ENCODE measurements at regions not wholly inside any gene's neighbourhood (a gene's known extent, or its start where the extent isn't known, plus 50 kb on each side); places are given as distances from the start of the nearest gene placed in this dataset.

GRCh38 chr2:12842917-12843316, 126.2 kb downstream of the TRIB2 start:
- no peak overlapping the region for H3K4me2 ChIP-seq (ENCODE audit: insufficient read depth, low read length)
- no peak overlapping the region for H3K27ac ChIP-seq (ENCODE audit: low read depth, low read length)
- no peaks in the 10 kb centered on the region for H3K4me1 ChIP-seq (ENCODE audit: insufficient read depth, low read length)
- DNase-seq (ENCODE audit: insufficient read length, low spot score, missing footprints) = no peak
- no peaks in the 10 kb centered on the region for H3K79me2 ChIP-seq (ENCODE audit: insufficient read depth, low read length)
- TF ChIP-seq, protein P1, sequence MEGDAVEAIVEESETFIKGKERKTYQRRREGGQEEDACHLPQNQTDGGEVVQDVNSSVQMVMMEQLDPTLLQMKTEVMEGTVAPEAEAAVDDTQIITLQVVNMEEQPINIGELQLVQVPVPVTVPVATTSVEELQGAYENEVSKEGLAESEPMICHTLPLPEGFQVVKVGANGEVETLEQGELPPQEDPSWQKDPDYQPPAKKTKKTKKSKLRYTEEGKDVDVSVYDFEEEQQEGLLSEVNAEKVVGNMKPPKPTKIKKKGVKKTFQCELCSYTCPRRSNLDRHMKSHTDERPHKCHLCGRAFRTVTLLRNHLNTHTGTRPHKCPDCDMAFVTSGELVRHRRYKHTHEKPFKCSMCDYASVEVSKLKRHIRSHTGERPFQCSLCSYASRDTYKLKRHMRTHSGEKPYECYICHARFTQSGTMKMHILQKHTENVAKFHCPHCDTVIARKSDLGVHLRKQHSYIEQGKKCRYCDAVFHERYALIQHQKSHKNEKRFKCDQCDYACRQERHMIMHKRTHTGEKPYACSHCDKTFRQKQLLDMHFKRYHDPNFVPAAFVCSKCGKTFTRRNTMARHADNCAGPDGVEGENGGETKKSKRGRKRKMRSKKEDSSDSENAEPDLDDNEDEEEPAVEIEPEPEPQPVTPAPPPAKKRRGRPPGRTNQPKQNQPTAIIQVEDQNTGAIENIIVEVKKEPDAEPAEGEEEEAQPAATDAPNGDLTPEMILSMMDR (IDR thresholded peaks at IDR 0.05; ENCODE audit: extremely low read depth, low read depth, low read length) = no peak
- H3K27me3 ChIP-seq (ENCODE audit: insufficient read depth, low read length) = no peaks in the 10 kb centered on the region
- H2AFZ ChIP-seq (ENCODE audit: low read length) = no peak overlapping the region
- no peaks in the 10 kb centered on the region for H3K36me3 ChIP-seq (ENCODE audit: insufficient read depth, low read length)
- H3K4me3 ChIP-seq (ENCODE audit: insufficient read depth, low read length) = no peak overlapping the region
- H3K9me3 ChIP-seq (ENCODE audit: low read depth, low read length) = no peaks in the 10 kb centered on the region
- H4K20me1 ChIP-seq (ENCODE audit: insufficient read depth, low read length) = no peaks in the 10 kb centered on the region

- Histone ChIP-seq H3K4me3 (ENCODE audit: insufficient read depth, low read length) (no peak overlapping the region), H3K9me3 (ENCODE audit: low read depth, low read length) (no peaks in the 10 kb centered on the region), H3K36me3 (ENCODE audit: insufficient read depth, low read length) (no peaks in the 10 kb centered on the region), H4K20me1 (ENCODE audit: insufficient read depth, low read length) (no peaks in the 10 kb centered on the region), H3K27me3 (ENCODE audit: insufficient read depth, low read length) (no peaks in the 10 kb centered on the region), H3K79me2 (ENCODE audit: insufficient read depth, low read length) (no peaks in the 10 kb centered on the region), H3K4me2 (ENCODE audit: insufficient read depth, low read length) (no peak overlapping the region), H3K4me1 (ENCODE audit: insufficient read depth, low read length) (peaks cover 3% of the 10 kb centered on the region), H3K27ac (ENCODE audit: low read depth, low read length) (no peak overlapping the region), H2AFZ (ENCODE audit: low read length) (peak overlapping the region; percentile 71)
- no peak for DNase-seq (ENCODE audit: insufficient read length, low spot score, missing footprints)
- TF ChIP-seq, protein P1 (IDR thresholded peaks at IDR 0.05; ENCODE audit: extremely low read depth, low read depth, low read length) = no peak
These were observed 127.8 kb downstream of the TRIB2 start for GRCh38 chr2:12844511-12844910.

- Histone ChIP-seq H3K36me3 (ENCODE audit: insufficient read depth, low read length) (no peaks in the 10 kb centered on the region), H3K4me3 (ENCODE audit: insufficient read depth, low read length) (no peak overlapping the region), H3K4me1 (ENCODE audit: insufficient read depth, low read length) (peaks cover 3% of the 10 kb centered on the region), H4K20me1 (ENCODE audit: insufficient read depth, low read length) (no peaks in the 10 kb centered on the region), H3K9me3 (ENCODE audit: low read depth, low read length) (no peaks in the 10 kb centered on the region), H3K27ac (ENCODE audit: low read depth, low read length) (no peak overlapping the region), H3K4me2 (ENCODE audit: insufficient read depth, low read length) (no peak overlapping the region), H3K27me3 (ENCODE audit: insufficient read depth, low read length) (no peaks in the 10 kb centered on the region), H2AFZ (ENCODE audit: low read length) (no peak overlapping the region), H3K79me2 (ENCODE audit: insufficient read depth, low read length) (no peaks in the 10 kb centered on the region)
- DNase-seq (ENCODE audit: insufficient read length, low spot score, missing footprints) = no peak
- TF ChIP-seq, protein P1 (IDR thresholded peaks at IDR 0.05; ENCODE audit: extremely low read depth, low read depth, low read length) = no peak
These were observed 131.2 kb downstream of the TRIB2 start for GRCh38 chr2:12847694-12848575.

- H3K4me2 ChIP-seq (ENCODE audit: insufficient read depth, low read length) = no peak overlapping the region
- H3K27me3 ChIP-seq (ENCODE audit: insufficient read depth, low read length) = no peaks in the 10 kb centered on the region
- H3K27ac ChIP-seq (ENCODE audit: low read depth, low read length) = no peak overlapping the region
- H2AFZ ChIP-seq (ENCODE audit: low read length) = no peak overlapping the region
- no peaks in the 10 kb centered on the region for H3K36me3 ChIP-seq (ENCODE audit: insufficient read depth, low read length)
- H3K4me3 ChIP-seq (ENCODE audit: insufficient read depth, low read length) = no peak overlapping the region
- no peaks in the 10 kb centered on the region for H3K9me3 ChIP-seq (ENCODE audit: low read depth, low read length)
- H3K4me1 ChIP-seq (ENCODE audit: insufficient read depth, low read length) = peaks cover 13% of the 10 kb centered on the region
- no peaks in the 10 kb centered on the region for H4K20me1 ChIP-seq (ENCODE audit: insufficient read depth, low read length)
- DNase-seq (ENCODE audit: insufficient read length, low spot score, missing footprints) = no peak
- TF ChIP-seq, protein P1 (IDR thresholded peaks at IDR 0.05; ENCODE audit: extremely low read depth, low read depth, low read length) = no peak
- H3K79me2 ChIP-seq (ENCODE audit: insufficient read depth, low read length) = no peaks in the 10 kb centered on the region
These were observed 135.4 kb downstream of the TRIB2 start for GRCh38 chr2:12852135-12852534.
